HEK293 (cell line): ENCODE measurements at regions not wholly inside any gene's neighbourhood (a gene's known extent, or its start where the extent isn't known, plus 50 kb on each side); places are given as distances from the start of the nearest gene placed in this dataset.
A peak's percentile ranks its signal among the peaks of the same experiment; 100 is the strongest.

Experiments
- CTCF ChIA-PET: fragments of 350-600 bp; formaldehyde crosslinking; extraction: SDS; loops from one replicate; lab custom pipeline; 2021; ENCODE audit warnings: antibody characterized with exemption; lab: Yijun Ruan, JAX
- POLR2A ChIA-PET: fragments of 300-600 bp; formaldehyde crosslinking; extraction: SDS; loops from one replicate; lab custom pipeline; 2020; ENCODE audit warnings: antibody characterized with exemption, inconsistent platforms; lab: Yijun Ruan, JAX
- H3K27ac ChIP-seq: fragments of 200-500 bp; sonication (Bioruptor generic); 2 replicates; pipeline ENCODE4 v1.5.1; 2014; ENCODE audit warnings: low read depth, low read length, control low read depth, inconsistent platforms; ENCODE audit errors: extremely low read depth
- H3K36me3 ChIP-seq, 2 experiments: fragments of 200-500 bp in 1 of 2; sonication (Bioruptor generic) in 1 of 2; 1 replicate in 1 of 2; 2 replicates in 1 of 2; pipeline ENCODE4 v1.5.1; 2014 to 2017; ENCODE audit warnings: inconsistent platforms in 2 of 2, low read length in 2 of 2; ENCODE audit not compliant: control insufficient read depth in 2 of 2, insufficient read depth in 1 of 2
- H3K4me1 ChIP-seq: fragments of 200-500 bp; sonication (Bioruptor generic); 2 replicates; pipeline ENCODE4 v1.5.1; 2014; ENCODE audit warnings: mild to moderate bottlenecking, low read length, inconsistent platforms; ENCODE audit not compliant: control insufficient read depth, insufficient read depth
- H3K4me3 ChIP-seq: 2 replicates; pipeline ENCODE4 v1.5.1; 2011; ENCODE audit warnings: low read depth, mild to moderate bottlenecking, control low read depth, low read length, moderate library complexity
- H3K9me3 ChIP-seq: fragments of 200-500 bp; sonication (Bioruptor generic); 2 replicates; pipeline ENCODE4 v1.5.1; 2014; ENCODE audit warnings: low read depth, low read length, inconsistent platforms; ENCODE audit not compliant: control insufficient read depth, insufficient read depth
- BCL11A ChIP-seq: fragments of 450-650 bp; formaldehyde crosslinking; IDR thresholded peaks from 2 replicates; pipeline ENCODE4 v1.5.1; 2016; ENCODE audit warnings: low read depth, missing biosample characterization, missing genetic modification characterization
- KLF10 ChIP-seq: fragments of 450-650 bp; IDR thresholded peaks from 2 replicates; pipeline ENCODE4 v1.5.1; 2018; ENCODE audit warnings: missing biosample characterization, mild to moderate bottlenecking, missing genetic modification characterization
- ZBTB11 ChIP-seq: fragments of 450-650 bp; formaldehyde crosslinking; conservative IDR thresholded peaks from 2 replicates; pipeline ENCODE4 v1.5.1; 2016; ENCODE audit warnings: low read depth, missing biosample characterization, missing genetic modification characterization
- ZFP37 ChIP-seq: fragments of 450-650 bp; formaldehyde crosslinking; IDR thresholded peaks from 2 replicates; pipeline ENCODE4 v1.5.1; 2016; ENCODE audit warnings: missing biosample characterization, missing genetic modification characterization
- ZNF10 ChIP-seq: fragments of 450-650 bp; formaldehyde crosslinking; IDR thresholded peaks from 2 replicates; pipeline ENCODE4 v1.5.1; 2017; ENCODE audit warnings: missing biosample characterization, missing genetic modification characterization
- ZNF114 ChIP-seq: fragments of 450-650 bp; formaldehyde crosslinking; IDR thresholded peaks from 2 replicates; pipeline ENCODE4 v1.5.0; 2017; ENCODE audit warnings: missing biosample characterization, missing genetic modification characterization
- ZNF18 ChIP-seq: fragments of 450-650 bp; formaldehyde crosslinking; IDR thresholded peaks from 2 replicates; pipeline ENCODE4 v1.5.1; 2016; ENCODE audit warnings: missing biosample characterization, missing genetic modification characterization
- ZNF202 ChIP-seq: fragments of 450-650 bp; formaldehyde crosslinking; IDR thresholded peaks from 2 replicates; pipeline ENCODE4 v1.5.1; 2016; ENCODE audit warnings: missing biosample characterization, missing genetic modification characterization, borderline replicate concordance
- ZNF280D ChIP-seq: fragments of 450-650 bp; formaldehyde crosslinking; IDR thresholded peaks from 2 replicates; pipeline ENCODE4 v1.5.1; 2016; ENCODE audit warnings: missing biosample characterization, missing genetic modification characterization
- ZNF37A ChIP-seq: fragments of 450-650 bp; IDR thresholded peaks from 2 replicates; pipeline ENCODE4 v1.5.1; 2018; ENCODE audit warnings: missing biosample characterization, missing genetic modification characterization
- ZNF416 ChIP-seq: fragments of 450-650 bp; formaldehyde crosslinking; IDR thresholded peaks from 2 replicates; pipeline ENCODE4 v1.5.1; 2016; ENCODE audit warnings: missing biosample characterization, missing genetic modification characterization
- ZNF513 ChIP-seq: fragments of 450-650 bp; IDR thresholded peaks from 2 replicates; pipeline ENCODE4 v1.5.1; 2018; ENCODE audit warnings: missing biosample characterization, missing genetic modification characterization
- ZNF664 ChIP-seq: fragments of 450-650 bp; formaldehyde crosslinking; IDR thresholded peaks from 2 replicates; pipeline ENCODE4 v1.5.1; 2016; ENCODE audit warnings: missing biosample characterization, missing genetic modification characterization
- ZNF677 ChIP-seq: fragments of 450-650 bp; IDR thresholded peaks from 2 replicates; pipeline ENCODE4 v1.5.0; 2018; ENCODE audit warnings: missing biosample characterization, mild to moderate bottlenecking, missing genetic modification characterization, moderate library complexity
- ZNF843 ChIP-seq: fragments of 450-650 bp; formaldehyde crosslinking; IDR thresholded peaks from 2 replicates; pipeline ENCODE4 v1.5.1; 2016; ENCODE audit warnings: missing biosample characterization, missing genetic modification characterization
- ZSCAN16 ChIP-seq: fragments of 450-650 bp; formaldehyde crosslinking; IDR thresholded peaks from 2 replicates; pipeline ENCODE4 v1.5.1; 2016; ENCODE audit warnings: missing biosample characterization, missing genetic modification characterization
- ZSCAN23 ChIP-seq: fragments of 450-650 bp; formaldehyde crosslinking; IDR thresholded peaks from 2 replicates; pipeline ENCODE4 v1.5.1; 2016; ENCODE audit warnings: missing biosample characterization, missing genetic modification characterization
- TF ChIP-seq, protein P1 (sequence below): fragments of 450-650 bp; formaldehyde crosslinking; IDR thresholded peaks from 2 replicates; pipeline ENCODE4 v1.5.1; 2016; ENCODE audit warnings: missing biosample characterization, missing genetic modification characterization, borderline replicate concordance

- Histone ChIP-seq H3K4me1 (no peaks in the 10 kb centered on the region), H3K9me3 (no peaks in the 10 kb centered on the region), H3K4me3 (no peak overlapping the region), H3K27ac (no peak overlapping the region)
- CTCF ChIA-PET = no interaction called here
- POLR2A ChIA-PET = no interaction called here
- TF ChIP-seq ZNF677 (tag by site-specific recombination) = no peak
- peak; percentile 54; the same call in 1 of the 2 replicates for TF ChIP-seq ZSCAN16 (tag by site-specific recombination)
- TF ChIP-seq, all 188 proteins: peak for 1
- H3K36me3 ChIP-seq = no peaks in the 10 kb centered on the region
These were observed 114.4 kb upstream of the SERTM1 start for GRCh38 chr13:36559375-36559774.

- H3K27ac ChIP-seq = no peak overlapping the region
- ChIA-PET POLR2A (no interaction called here), CTCF (interaction anchor here (0.6 kb wide), 1 partner anchor 56 kb away, joined by 5 read pairs; no protein-coding TSS in a partner anchor)
- no peaks in the 10 kb centered on the region for H3K4me1 ChIP-seq
- no peaks in the 10 kb centered on the region for H3K9me3 ChIP-seq
- H3K36me3 ChIP-seq = no peaks in the 10 kb centered on the region
- no peak overlapping the region for H3K4me3 ChIP-seq
- TF ChIP-seq ZNF37A (tag by site-specific recombination) (no peak), ZNF280D (no peak), ZNF664 (tag by site-specific recombination) (no peak), ZNF10 (no peak), ZBTB11 (tag by site-specific recombination) (no peak), ZNF843 (no peak), ZSCAN23 (tag by site-specific recombination) (no peak), ZNF18 (tag by site-specific recombination) (no peak), ZNF513 (tag by site-specific recombination) (no peak), ZNF202 (tag by site-specific recombination) (no peak), ZFP37 (no peak), ZNF416 (tag by site-specific recombination) (no peak), BCL11A (tag by site-specific recombination) (no peak), ZNF114 (tag by site-specific recombination) (no peak), KLF10 (tag by site-specific recombination) (no peak)
- TF ChIP-seq, protein P1, sequence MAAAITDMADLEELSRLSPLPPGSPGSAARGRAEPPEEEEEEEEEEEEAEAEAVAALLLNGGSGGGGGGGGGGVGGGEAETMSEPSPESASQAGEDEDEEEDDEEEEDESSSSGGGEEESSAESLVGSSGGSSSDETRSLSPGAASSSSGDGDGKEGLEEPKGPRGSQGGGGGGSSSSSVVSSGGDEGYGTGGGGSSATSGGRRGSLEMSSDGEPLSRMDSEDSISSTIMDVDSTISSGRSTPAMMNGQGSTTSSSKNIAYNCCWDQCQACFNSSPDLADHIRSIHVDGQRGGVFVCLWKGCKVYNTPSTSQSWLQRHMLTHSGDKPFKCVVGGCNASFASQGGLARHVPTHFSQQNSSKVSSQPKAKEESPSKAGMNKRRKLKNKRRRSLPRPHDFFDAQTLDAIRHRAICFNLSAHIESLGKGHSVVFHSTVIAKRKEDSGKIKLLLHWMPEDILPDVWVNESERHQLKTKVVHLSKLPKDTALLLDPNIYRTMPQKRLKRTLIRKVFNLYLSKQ (tag by site-specific recombination) = no peak
These were observed 106.3 kb upstream of the SERTM1 start for GRCh38 chr13:36567485-36567884.
